Neutrophil (primary cell): ENCODE measurements at regions not wholly inside any gene's neighbourhood (a gene's known extent, or its start where the extent isn't known, plus 50 kb on each side); places are given as distances from the start of the nearest gene placed in this dataset.

Source experiments
- H3K27ac ChIP-seq: fragments of 200-600 bp; sonication (generic); 2 replicates; pipeline ENCODE4 v1.5.1; 2016; ENCODE audit warnings: mild to moderate bottlenecking, moderate library complexity
- H3K27me3 ChIP-seq: fragments of 200-600 bp; sonication (generic); 2 replicates; pipeline ENCODE4 v1.6.0; 2016; ENCODE audit warnings: mild to moderate bottlenecking
- H3K36me3 ChIP-seq: fragments of 200-600 bp; sonication (generic); 2 replicates; pipeline ENCODE4 v1.5.1; 2017
- H3K4me1 ChIP-seq, 2 experiments: fragments of 200-600 bp in 1 of 2; sonication (generic) in 1 of 2; 1 replicate in 1 of 2; 2 replicates in 1 of 2; pipeline versions ENCODE4 v1.5.1 to v1.6.1; 2013 to 2016; ENCODE audit warnings: low read depth in 1 of 2, low read length in 1 of 2, mild to moderate bottlenecking in 1 of 2, moderate library complexity in 1 of 2; ENCODE audit not compliant: control insufficient read depth in 1 of 2, insufficient read depth in 1 of 2
- H3K4me3 ChIP-seq, 2 experiments: fragments of 200-600 bp in 1 of 2; sonication (generic) in 1 of 2; 1 replicate in 1 of 2; 2 replicates in 1 of 2; pipeline ENCODE4 v1.5.1; 2013 to 2016; ENCODE audit warnings: low read depth in 1 of 2, low read length in 1 of 2, mild to moderate bottlenecking in 1 of 2, moderate library complexity in 1 of 2
- H3K9me3 ChIP-seq: fragments of 200-600 bp; sonication (generic); 2 replicates; pipeline ENCODE4 v1.5.1; 2016
- CTCF ChIP-seq: fragments of 200-600 bp; sonication (generic); IDR thresholded peaks from 2 replicates; pipeline ENCODE4 v1.5.1; 2016; ENCODE audit warnings: antibody characterized with exemption

DNA sequence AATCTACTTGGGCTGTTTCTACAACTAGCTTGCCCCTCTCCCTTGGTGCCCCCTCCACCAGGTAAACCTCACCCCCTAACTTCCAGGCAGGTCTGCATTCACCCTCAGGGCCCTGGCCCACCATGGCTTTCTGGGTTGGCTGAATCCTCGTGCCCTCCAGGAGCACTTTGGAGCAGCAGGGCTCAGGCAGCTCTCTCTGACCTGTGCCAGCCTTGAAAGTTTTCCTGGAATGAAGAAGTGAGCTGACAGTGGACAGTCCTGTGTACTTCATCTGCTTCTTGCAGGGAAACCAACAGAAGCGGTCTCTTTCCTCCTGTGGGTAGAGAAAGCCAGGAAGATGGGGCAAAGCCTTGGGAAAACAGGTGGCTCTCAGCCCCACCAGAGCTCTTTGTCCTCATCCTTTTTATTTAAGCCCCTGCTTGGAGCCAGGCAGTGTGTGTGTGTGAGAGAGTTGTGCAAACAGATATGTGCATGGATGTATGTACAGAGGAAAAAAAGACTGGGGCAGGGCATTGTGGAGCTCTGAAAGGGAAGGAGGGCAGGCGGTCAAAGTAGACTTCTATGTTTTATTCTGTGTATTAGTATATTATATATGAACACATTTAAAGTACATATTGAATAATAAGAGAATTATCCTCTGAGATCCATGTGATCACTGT, 62.3 kb upstream of the SPRY4 start:
- Histone ChIP-seq H3K9me3 (no peaks in the 10 kb centered on the region), H3K27ac (no peak overlapping the region), H3K4me1 (peaks cover 14 to 17% of the 10 kb centered on the region in 2 experiments), H3K36me3 (no peaks in the 10 kb centered on the region), H3K4me3 (no peak overlapping the region), H3K27me3 (peaks cover 27% of the 10 kb centered on the region)
- TF ChIP-seq CTCF: no peak

DNA sequence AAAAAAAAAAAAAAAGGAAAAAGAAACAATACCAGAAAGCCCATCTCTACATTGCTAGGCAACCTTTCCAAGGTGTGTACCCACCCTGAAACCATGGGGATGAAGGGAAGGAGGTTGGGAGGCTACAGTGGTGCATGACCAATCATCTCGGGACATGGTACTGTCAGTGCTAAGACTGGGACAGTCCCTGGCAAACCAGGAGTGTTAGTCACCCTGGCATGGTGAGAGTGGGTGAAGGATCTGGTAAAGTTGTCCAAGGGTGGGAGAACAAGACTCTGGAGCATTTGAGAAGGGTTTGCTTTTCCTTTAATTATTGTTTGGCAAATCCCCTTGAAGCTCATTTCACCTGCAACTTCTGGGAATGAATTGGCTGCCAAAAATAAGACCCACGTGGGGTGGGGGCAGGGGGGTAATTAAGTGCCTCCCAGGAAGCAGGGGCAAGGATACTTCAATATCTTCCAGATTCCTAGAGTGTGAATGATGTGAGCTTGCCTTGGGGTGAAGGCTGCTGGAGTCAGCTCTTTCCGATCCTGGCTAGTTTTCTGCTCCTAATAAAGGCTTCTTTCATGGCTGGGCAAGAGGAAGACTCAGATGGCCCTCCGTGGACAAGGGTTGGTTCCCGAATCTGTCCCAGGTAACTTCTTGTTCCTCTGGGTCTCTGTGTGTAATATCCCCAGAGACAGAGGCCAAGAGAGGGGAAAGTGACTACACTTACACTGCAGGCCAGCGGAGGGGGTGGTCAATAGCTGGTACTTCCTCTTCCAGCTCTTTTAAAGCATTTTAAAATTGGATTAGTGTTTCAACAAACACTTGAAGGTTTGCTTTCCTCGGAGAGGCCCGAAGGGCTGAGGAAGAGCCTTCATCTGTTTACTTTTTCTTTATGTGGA, 61.6 kb upstream of the SPRY4 start:
- no peak overlapping the region for H3K27ac ChIP-seq
- H3K36me3 ChIP-seq: no peaks in the 10 kb centered on the region
- H3K9me3 ChIP-seq: no peaks in the 10 kb centered on the region
- peaks cover 14 to 17% of the 10 kb centered on the region in 2 experiments for H3K4me1 ChIP-seq
- H3K27me3 ChIP-seq: peaks cover 23% of the 10 kb centered on the region
- no peak overlapping the region for H3K4me3 ChIP-seq
- no peak for TF ChIP-seq CTCF

DNA sequence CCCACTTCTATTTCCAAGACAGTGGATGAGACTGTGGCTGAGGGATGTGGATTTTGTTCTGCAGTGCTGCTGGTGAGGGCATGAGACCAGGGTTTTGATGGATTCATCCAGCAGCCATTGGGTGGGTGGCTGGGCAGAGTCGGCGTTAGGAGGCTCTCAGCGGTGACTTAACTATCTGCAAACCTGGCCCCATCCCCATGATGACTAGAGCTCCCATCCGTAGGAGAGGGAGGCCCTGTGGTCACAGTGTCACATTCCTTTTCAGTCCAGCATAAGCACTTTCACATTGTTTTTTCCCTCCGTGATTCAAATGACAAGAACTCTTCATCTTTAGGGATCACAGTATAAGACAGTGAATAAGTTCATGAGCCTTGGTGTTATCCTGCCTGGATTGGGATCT, 60.4 kb upstream of the SPRY4 start:
- peaks cover 13% of the 10 kb centered on the region for H3K27me3 ChIP-seq
- H3K4me1 ChIP-seq: peaks cover 14 to 17% of the 10 kb centered on the region in 2 experiments
- no peaks in the 10 kb centered on the region for H3K9me3 ChIP-seq
- no peak for TF ChIP-seq CTCF
- H3K4me3 ChIP-seq: no peak overlapping the region
- H3K27ac ChIP-seq: no peak overlapping the region
- H3K36me3 ChIP-seq: no peaks in the 10 kb centered on the region

DNA sequence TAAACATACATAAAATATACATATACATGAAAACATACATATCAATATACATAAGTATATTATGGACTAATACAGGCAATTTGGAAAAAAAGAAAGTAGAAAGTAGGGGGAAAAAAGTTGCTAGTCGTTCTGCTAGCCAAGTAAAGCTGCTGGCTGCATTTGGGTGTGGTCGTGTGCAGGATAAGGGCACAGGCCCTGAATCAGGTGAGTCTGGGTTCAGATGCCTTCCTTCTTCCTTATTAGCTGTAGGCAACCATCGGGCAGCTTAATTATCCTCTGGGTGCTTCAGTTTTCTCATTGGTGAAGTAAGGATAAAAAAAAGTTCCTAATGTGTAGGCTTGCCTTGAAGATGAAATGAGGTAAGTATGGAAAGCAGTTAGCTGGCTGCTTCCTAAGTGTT, 59.2 kb upstream of the SPRY4 start:
- peaks cover 8% of the 10 kb centered on the region for H3K27me3 ChIP-seq
- peaks cover 8 to 9% of the 10 kb centered on the region in 2 experiments for H3K4me1 ChIP-seq
- no peak for TF ChIP-seq CTCF
- no peak overlapping the region for H3K27ac ChIP-seq
- no peak overlapping the region for H3K4me3 ChIP-seq
- H3K36me3 ChIP-seq: no peaks in the 10 kb centered on the region
- no peaks in the 10 kb centered on the region for H3K9me3 ChIP-seq

DNA sequence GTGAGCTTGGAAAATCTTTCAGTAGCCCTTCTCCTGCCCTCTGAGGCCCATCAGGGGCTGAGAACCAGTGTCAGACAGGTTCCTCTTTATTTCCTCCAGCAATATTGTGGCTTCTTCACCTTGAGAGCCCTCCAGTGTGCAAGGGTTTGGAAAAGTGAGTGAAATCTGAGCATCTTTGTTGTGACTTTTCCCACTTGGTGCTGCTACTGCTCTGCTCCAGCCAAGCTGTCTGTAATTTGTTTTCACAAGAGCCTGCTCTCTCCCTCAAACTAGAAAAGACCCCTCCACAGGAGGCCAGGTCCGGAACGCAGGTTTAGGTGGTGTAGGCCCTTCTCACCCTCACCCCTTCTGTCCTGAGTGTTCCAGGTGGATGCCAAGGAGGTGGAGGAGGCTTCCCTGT, 57.4 kb upstream of the SPRY4 start:
- H3K27me3 ChIP-seq: peaks cover 11% of the 10 kb centered on the region
- no peak overlapping the region for H3K4me3 ChIP-seq
- no peak for TF ChIP-seq CTCF
- H3K4me1 ChIP-seq: no peaks in the 10 kb centered on the region
- no peaks in the 10 kb centered on the region for H3K36me3 ChIP-seq
- H3K27ac ChIP-seq: no peak overlapping the region
- no peaks in the 10 kb centered on the region for H3K9me3 ChIP-seq
